Esophagus squamous epithelium (tissue), 5 donors: ENCODE measurements at regions not wholly inside any gene's neighbourhood (a gene's known extent, or its start where the extent isn't known, plus 50 kb on each side); places are given as distances from the start of the nearest gene placed in this dataset.

ENCODE experiments used
- DNase-seq: peaks from one replicate; lab custom pipeline; 2025; lab: John Stamatoyannopoulos, UW
- H3K27ac ChIP-seq, 4 donors: fragments of 200-600 bp; sonication (generic); one replicate each; pipeline ENCODE4 v1.5.1; 2016 to 2019; ENCODE audit warnings: mild to moderate bottlenecking in 1 of 4
- H3K27me3 ChIP-seq, 4 donors: fragments of 200-600 bp; sonication (generic); 1 replicate in 3 of 4; 2 replicates in 1 of 4; pipeline versions ENCODE4 v1.5.1 to v1.6.0; 2017 to 2021; ENCODE audit warnings: antibody characterized with exemption in 1 of 4
- H3K36me3 ChIP-seq, 3 donors: fragments of 200-600 bp; sonication (generic); one replicate each; pipeline ENCODE4 v1.5.1; 2016 to 2019
- H3K4me1 ChIP-seq, 3 donors: fragments of 200-600 bp; sonication (generic); one replicate each; pipeline ENCODE4 v1.5.1; 2017 to 2019
- H3K4me3 ChIP-seq, 4 donors: fragments of 200-600 bp; sonication (generic); 1 replicate in 3 of 4; 2 replicates in 1 of 4; pipeline ENCODE4 v1.5.1; 2016 to 2019; ENCODE audit warnings: mild to moderate bottlenecking in 2 of 4, moderate library complexity in 1 of 4
- H3K9me3 ChIP-seq, 3 donors: fragments of 200-600 bp; sonication (generic); one replicate each; pipeline ENCODE4 v1.5.1; 2016 to 2019
- CTCF ChIP-seq, 6 experiments: fragments of 450-650 bp in 4 of 6; fragments of 200-600 bp in 2 of 6; sonication (generic) in 2 of 6; IDR thresholded peaks; one replicate each; pipeline ENCODE4 v1.5.1; 2016 to 2019; ENCODE audit warnings: antibody characterized with exemption in 6 of 6, mild to moderate bottlenecking in 4 of 6, moderate library complexity in 4 of 6
- POLR2A ChIP-seq, 4 donors: fragments of 450-650 bp; IDR thresholded peaks; one replicate each; pipeline ENCODE4 v1.6.1; 2017; ENCODE audit warnings: antibody characterized with exemption in 4 of 4, mild to moderate bottlenecking in 4 of 4, moderate library complexity in 3 of 4
- WGBS, 2 donors: methylation state at CpG; one replicate each; pipeline ENCODE4 v1.1.5; 2018; 5-methylcytosine and 5-hydroxymethylcytosine counted together
- intact Hi-C: fragments of 100-400 bp; cut with DNase I; formaldehyde crosslinking; loops from one replicate; pipeline ENCODE4 v1.15.0; 2022
- donor health status: DM: yes; HTN: yes; CAD: no.

GRCh38 chr1:30472009-30472408 lies 251.4 kb downstream of the MATN1 start:
- Histone ChIP-seq H3K27ac (no peak overlapping the region), H3K4me1 (no peaks in the 10 kb centered on the region), H3K36me3 (no peaks in the 10 kb centered on the region), H3K4me3 (no peak overlapping the region), H3K27me3 (no peaks in the 10 kb centered on the region), H3K9me3 (no peaks in the 10 kb centered on the region)
- WGBS, 2 donors, result 58 to 60% methylated on average over 2 to 3 of the region's 4 CpGs
- intact Hi-C loops, result no loop called here
- no peak for DNase-seq
- TF ChIP-seq POLR2A (IDR thresholded peaks at IDR 0.05), result no peak

GRCh38 chr1:30471307-30471706 lies 252.1 kb downstream of the MATN1 start:
- DNase-seq, result no peak
- intact Hi-C loops, result no loop called here

GRCh38 chr1:30469426-30469825 lies 254.0 kb downstream of the MATN1 start:
- DNase-seq, result no peak
- no peaks in the 10 kb centered on the region for H3K4me1 ChIP-seq
- H3K27ac ChIP-seq, result no peak overlapping the region
- no peak for TF ChIP-seq CTCF (IDR thresholded peaks at IDR 0.05)
- no peak for TF ChIP-seq POLR2A (IDR thresholded peaks at IDR 0.05)
- H3K27me3 ChIP-seq, result no peaks in the 10 kb centered on the region
- H3K4me3 ChIP-seq, result no peak overlapping the region
- no peaks in the 10 kb centered on the region for H3K36me3 ChIP-seq
- WGBS, 2 donors, result 41% methylated on average over 5 of the region's 5 CpGs; no CpG with 5 or more reads in 1 of the 2 donors
- intact Hi-C loops, result no loop called here
- H3K9me3 ChIP-seq, result no peaks in the 10 kb centered on the region

More at GRCh38 chr1:30471307-30471706, 252.1 kb downstream of the MATN1 start:
- no CpG with 5 or more reads among the region's 2 CpGs for WGBS, 2 donors
- no peak overlapping the region for H3K4me3 ChIP-seq
- H3K27ac ChIP-seq, result no peak overlapping the region
- H3K9me3 ChIP-seq, result no peaks in the 10 kb centered on the region
- TF ChIP-seq CTCF (IDR thresholded peaks at IDR 0.05), result no peak
- TF ChIP-seq POLR2A (IDR thresholded peaks at IDR 0.05), result no peak
- no peaks in the 10 kb centered on the region for H3K4me1 ChIP-seq
- no peaks in the 10 kb centered on the region for H3K27me3 ChIP-seq
- no peaks in the 10 kb centered on the region for H3K36me3 ChIP-seq

- Histone ChIP-seq H3K9me3 (no peaks in the 10 kb centered on the region), H3K27ac (no peak overlapping the region), H3K4me1 (no peaks in the 10 kb centered on the region), H3K27me3 (no peaks in the 10 kb centered on the region), H3K36me3 (no peaks in the 10 kb centered on the region), H3K4me3 (no peak overlapping the region)
- no peak for DNase-seq
- 80 to 86% methylated on average over 6 to 8 of the region's 10 CpGs for WGBS, 2 donors
- TF ChIP-seq CTCF (IDR thresholded peaks at IDR 0.05), result no peak
- no peak for TF ChIP-seq POLR2A (IDR thresholded peaks at IDR 0.05)
- intact Hi-C loops, result no loop called here
Observed at GRCh38 chr1:30467101-30467500, 256.3 kb downstream of the MATN1 start.

- Histone ChIP-seq H3K4me1 (no peaks in the 10 kb centered on the region), H3K36me3 (no peaks in the 10 kb centered on the region), H3K27me3 (no peaks in the 10 kb centered on the region), H3K27ac (no peak overlapping the region), H3K4me3 (no peak overlapping the region), H3K9me3 (no peaks in the 10 kb centered on the region)
- no peak for TF ChIP-seq CTCF (IDR thresholded peaks at IDR 0.05)
- no peak for TF ChIP-seq POLR2A (IDR thresholded peaks at IDR 0.05)
- DNase-seq, result no peak
- intact Hi-C loops, result no loop called here
- 68 to 76% methylated on average over 3 of the region's 3 CpGs for WGBS, 2 donors
Observed at GRCh38 chr1:30466610-30467009, 256.8 kb downstream of the MATN1 start.

- Histone ChIP-seq H3K4me1 (no peaks in the 10 kb centered on the region), H3K36me3 (no peaks in the 10 kb centered on the region), H3K4me3 (no peak overlapping the region), H3K27me3 (peaks cover 0 to 3% (median 0%) of the 10 kb centered on the region in 4 donors), H3K9me3 (no peaks in the 10 kb centered on the region), H3K27ac (no peak overlapping the region)
- intact Hi-C loops, result no loop called here
- TF ChIP-seq CTCF (IDR thresholded peaks at IDR 0.05), result no peak
- no peak for TF ChIP-seq POLR2A (IDR thresholded peaks at IDR 0.05)
- 51 to 57% methylated on average over 3 to 4 of the region's 4 CpGs for WGBS, 2 donors
- DNase-seq, result no peak
Observed at GRCh38 chr1:30466026-30466425, 257.4 kb downstream of the MATN1 start.
